Body of pancreas (tissue), 4 donors: ENCODE measurements at regions not wholly inside any gene's neighbourhood (a gene's known extent, or its start where the extent isn't known, plus 50 kb on each side); places are given as distances from the start of the nearest gene placed in this dataset.

ENCODE experiments used
- ATAC-seq: fragments of 150-250 bp; one replicate; pipeline ENCODE4 v1.9.1; 2016
- DNase-seq, 4 donors: peaks; one replicate each; pipeline ENCODE4 v3.0.0-alpha.2; 2019
- H3K27ac ChIP-seq, 4 donors: fragments of 200-600 bp; sonication (generic); 1 replicate in 3 of 4; 2 replicates in 1 of 4; pipeline versions ENCODE4 v1.5.1 to v1.6.1; 2016 to 2019; ENCODE audit warnings: mild to moderate bottlenecking in 1 of 4, mixed read lengths in 1 of 4, moderate library complexity in 1 of 4
- H3K27me3 ChIP-seq, 2 donors: fragments of 200-600 bp; sonication (generic); one replicate each; pipeline ENCODE4 v1.6.0; 2016; ENCODE audit warnings: mild to moderate bottlenecking in 1 of 2
- H3K36me3 ChIP-seq, 2 donors: fragments of 200-600 bp; sonication (generic); replicated peaks in 1 of 2; 2 replicates each; pipeline ENCODE4 v1.5.1; 2016; ENCODE audit warnings: low read depth in 2 of 2; ENCODE audit not compliant: insufficient read depth in 1 of 2
- H3K4me1 ChIP-seq: fragments of 200-600 bp; sonication (generic); one replicate; pipeline ENCODE4 v1.6.0; 2016
- H3K4me3 ChIP-seq, 2 donors: fragments of 200-600 bp; sonication (generic); 1 replicate in 1 of 2; 2 replicates in 1 of 2; pipeline ENCODE4 v1.5.1; 2016 to 2019
- H3K9me3 ChIP-seq, 3 donors: fragments of 200-600 bp; sonication (generic); 1 replicate in 2 of 3; 2 replicates in 1 of 3; pipeline ENCODE4 v1.5.1; 2016
- CTCF ChIP-seq, 7 experiments: fragments of 450-650 bp in 4 of 7; fragments of 200-600 bp in 3 of 7; sonication (generic) in 3 of 7; IDR thresholded peaks; one replicate each; pipeline ENCODE4 v1.5.1; 2016 to 2019; ENCODE audit warnings: antibody characterized with exemption in 7 of 7
- POLR2A ChIP-seq, 3 donors: fragments of 450-650 bp; IDR thresholded peaks; one replicate each; pipeline ENCODE4 v1.6.1; 2016; ENCODE audit warnings: antibody characterized with exemption in 3 of 3, mild to moderate bottlenecking in 2 of 3
- WGBS, 2 donors: methylation state at CpG; one replicate each; pipeline ENCODE4 v1.1.5; 2017; 5-methylcytosine and 5-hydroxymethylcytosine counted together
- intact Hi-C: fragments of 100-400 bp; cut with DNase I; formaldehyde crosslinking; loops from one replicate; pipeline ENCODE4 v1.15.1; 2023

DNA sequence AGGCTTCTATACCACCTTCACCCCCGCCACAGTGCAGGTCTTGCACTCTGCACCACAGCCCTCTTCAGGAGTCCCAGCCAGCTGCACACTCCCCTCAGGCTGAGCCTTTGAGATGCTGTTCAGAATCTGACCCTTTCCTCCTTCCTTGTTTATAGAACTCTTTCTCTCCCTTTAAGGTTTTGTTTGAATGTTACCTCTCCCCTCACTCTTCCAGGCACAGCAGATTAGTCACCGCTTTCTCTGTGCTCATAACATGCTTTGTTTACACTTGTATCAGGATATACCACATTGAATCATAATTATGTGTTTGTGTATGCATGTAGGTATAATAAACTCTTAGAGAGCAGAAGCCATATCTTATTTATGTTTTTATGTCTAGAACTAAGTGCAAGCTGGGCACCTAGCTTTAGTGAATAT is 168.4 kb upstream of the BCL6 start:
- DNase-seq, result no peak

GRCh38 chr3:187914231-187914630 is 169.0 kb upstream of the BCL6 start:
- WGBS, 2 donors, result 70 to 81% methylated on average over 7 of the region's 7 CpGs
- intact Hi-C loops, result no loop called here

More for the DNA sequence above, 168.4 kb upstream of the BCL6 start:
- H3K9me3 ChIP-seq, result no peaks in the 10 kb centered on the region
- no peak overlapping the region for H3K4me3 ChIP-seq
- no peak overlapping the region for H3K27ac ChIP-seq
- no peak for ATAC-seq
- no peaks in the 10 kb centered on the region for H3K27me3 ChIP-seq
- intact Hi-C loops, result no loop called here
- no peak for TF ChIP-seq CTCF (IDR thresholded peaks at IDR 0.05)
- WGBS, 2 donors, result 89 to 100% methylated on average over 2 of the region's 2 CpGs
- H3K4me1 ChIP-seq, result peaks cover 6% of the 10 kb centered on the region
- H3K36me3 ChIP-seq, result no peaks in the 10 kb centered on the region

DNA sequence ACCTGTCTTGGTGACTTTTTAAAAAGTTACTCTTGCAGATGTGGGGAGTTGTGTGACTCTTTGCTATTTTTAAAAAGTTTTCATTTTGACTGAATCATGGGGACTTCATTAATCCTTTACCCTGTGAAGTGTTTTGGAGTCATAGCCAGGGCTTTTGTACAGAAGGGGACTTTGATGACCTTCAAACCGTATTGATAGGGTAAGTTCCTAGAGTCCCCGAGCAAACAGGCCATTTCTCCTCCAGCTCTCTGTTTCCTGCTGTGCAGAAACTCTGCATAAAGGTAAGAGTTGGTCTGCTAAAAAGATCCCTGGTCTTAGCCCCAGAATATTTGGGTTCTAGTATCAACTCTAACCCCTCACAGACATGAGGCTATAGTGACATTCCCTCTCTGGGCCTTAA is 170.8 kb upstream of the BCL6 start:
- WGBS, 2 donors, result 32 to 35% methylated on average over 2 of the region's 2 CpGs
- intact Hi-C loops, result no loop called here
- no peak for DNase-seq
- H3K27ac ChIP-seq, result no peak overlapping the region
- H3K36me3 ChIP-seq, result no peaks in the 10 kb centered on the region
- ATAC-seq, result no peak
- TF ChIP-seq CTCF (IDR thresholded peaks at IDR 0.05), result no peak
- TF ChIP-seq POLR2A (IDR thresholded peaks at IDR 0.05), result no peak
- peaks cover 6% of the 10 kb centered on the region for H3K4me1 ChIP-seq
- H3K27me3 ChIP-seq, result no peaks in the 10 kb centered on the region
- no peaks in the 10 kb centered on the region for H3K9me3 ChIP-seq
- H3K4me3 ChIP-seq, result no peak overlapping the region

More at GRCh38 chr3:187914231-187914630, 169.0 kb upstream of the BCL6 start:
- Histone ChIP-seq H3K27me3 (no peaks in the 10 kb centered on the region), H3K4me1 (peaks cover 6% of the 10 kb centered on the region), H3K4me3 (no peak overlapping the region), H3K9me3 (no peaks in the 10 kb centered on the region), H3K27ac (no peak overlapping the region), H3K36me3 (no peaks in the 10 kb centered on the region)
- DNase-seq (no peak), ATAC-seq (no peak)
- no peak for TF ChIP-seq CTCF (IDR thresholded peaks at IDR 0.05)
- no peak for TF ChIP-seq POLR2A (IDR thresholded peaks at IDR 0.05)

GRCh38 chr3:187918081-187918644 is 172.9 kb upstream of the BCL6 start:
- intact Hi-C loops, result no loop called here
- ATAC-seq (no peak), DNase-seq (no peak)
- Histone ChIP-seq H3K27ac (no peak overlapping the region), H3K27me3 (no peaks in the 10 kb centered on the region), H3K9me3 (no peaks in the 10 kb centered on the region), H3K4me1 (no peaks in the 10 kb centered on the region), H3K4me3 (no peak overlapping the region), H3K36me3 (no peaks in the 10 kb centered on the region)
- no peak for TF ChIP-seq POLR2A (IDR thresholded peaks at IDR 0.05)
- TF ChIP-seq CTCF (IDR thresholded peaks at IDR 0.05), result no peak
- 66 to 70% methylated on average over 5 of the region's 5 CpGs for WGBS, 2 donors

DNA sequence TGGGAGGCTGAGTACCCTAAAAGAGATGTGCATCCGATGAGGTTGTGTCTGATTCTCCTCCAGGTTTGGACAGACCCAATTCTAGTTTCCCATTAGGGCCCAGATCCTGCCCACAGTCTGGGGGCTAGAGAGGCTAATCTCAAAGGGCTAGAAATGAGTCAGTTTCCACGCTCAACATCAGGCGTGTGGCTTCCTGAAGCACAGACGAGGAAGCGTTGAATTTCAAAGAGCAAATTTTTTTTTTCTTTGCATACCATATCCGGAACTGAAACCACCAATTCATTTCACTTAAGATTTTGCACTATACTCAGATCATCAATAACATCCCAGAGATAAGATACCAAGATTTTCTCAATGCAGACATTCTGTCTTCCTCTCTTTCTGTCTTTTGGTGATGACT is 173.8 kb upstream of the BCL6 start:
- no peak overlapping the region for H3K4me3 ChIP-seq
- H3K27ac ChIP-seq, result no peak overlapping the region
- H3K36me3 ChIP-seq, result no peaks in the 10 kb centered on the region
- DNase-seq (peak in 1 of 4 donors; percentile 22), ATAC-seq (no peak)
- 63 to 86% methylated on average over 6 of the region's 6 CpGs for WGBS, 2 donors
- no peaks in the 10 kb centered on the region for H3K9me3 ChIP-seq
- TF ChIP-seq POLR2A (IDR thresholded peaks at IDR 0.05) (no peak), CTCF (IDR thresholded peaks at IDR 0.05) (no peak)
- H3K4me1 ChIP-seq, result no peaks in the 10 kb centered on the region
- intact Hi-C loops, result no loop called here
- no peaks in the 10 kb centered on the region for H3K27me3 ChIP-seq
